PFSK-1 (cell line): ENCODE measurements at regions not wholly inside any gene's neighbourhood (a gene's known extent, or its start where the extent isn't known, plus 50 kb on each side); places are given as distances from the start of the nearest gene placed in this dataset.

Experiments used
- FOXP2 ChIP-seq: optimal IDR thresholded peaks from 2 replicates; pipeline ENCODE3; 2011; ENCODE audit warnings: borderline replicate concordance, control low read depth, inconsistent platforms; ENCODE audit not compliant: insufficient read depth; ENCODE audit errors: extremely low read length, extremely low read depth
- POLR2AphosphoS5 ChIP-seq: IDR thresholded peaks from 2 replicates; pipeline ENCODE4 v1.6.1; 2012; ENCODE audit warnings: low read depth, mild to moderate bottlenecking, control low read depth, low read length, moderate library complexity
- SIN3A ChIP-seq: IDR thresholded peaks from 2 replicates; pipeline ENCODE4 v1.6.1; 2012; ENCODE audit warnings: mild to moderate bottlenecking, low read length, moderate library complexity, borderline replicate concordance; ENCODE audit not compliant: insufficient read depth
- TAF1 ChIP-seq: IDR thresholded peaks from 2 replicates; pipeline ENCODE4 v1.6.1; 2012; ENCODE audit warnings: low read length, control low read depth, borderline replicate concordance; ENCODE audit not compliant: insufficient read depth
- TF ChIP-seq, protein P1 (sequence below), 2 experiments: IDR thresholded peaks; 2 replicates each; pipeline versions ENCODE4 v1.6.1 to v1.8.0; 2011 to 2012; ENCODE audit warnings: low read depth in 2 of 2, low read length in 2 of 2, control low read depth in 1 of 2, inconsistent platforms in 1 of 2, mild to moderate bottlenecking in 1 of 2, moderate library complexity in 1 of 2; ENCODE audit not compliant: insufficient read depth in 1 of 2

GRCh38 chr13:107712145-107712860 is 503.0 kb downstream of the LIG4 start:
- TF ChIP-seq POLR2AphosphoS5 (no peak), FOXP2 (no peak), TAF1 (no peak), SIN3A (no peak)
- TF ChIP-seq, protein P1, sequence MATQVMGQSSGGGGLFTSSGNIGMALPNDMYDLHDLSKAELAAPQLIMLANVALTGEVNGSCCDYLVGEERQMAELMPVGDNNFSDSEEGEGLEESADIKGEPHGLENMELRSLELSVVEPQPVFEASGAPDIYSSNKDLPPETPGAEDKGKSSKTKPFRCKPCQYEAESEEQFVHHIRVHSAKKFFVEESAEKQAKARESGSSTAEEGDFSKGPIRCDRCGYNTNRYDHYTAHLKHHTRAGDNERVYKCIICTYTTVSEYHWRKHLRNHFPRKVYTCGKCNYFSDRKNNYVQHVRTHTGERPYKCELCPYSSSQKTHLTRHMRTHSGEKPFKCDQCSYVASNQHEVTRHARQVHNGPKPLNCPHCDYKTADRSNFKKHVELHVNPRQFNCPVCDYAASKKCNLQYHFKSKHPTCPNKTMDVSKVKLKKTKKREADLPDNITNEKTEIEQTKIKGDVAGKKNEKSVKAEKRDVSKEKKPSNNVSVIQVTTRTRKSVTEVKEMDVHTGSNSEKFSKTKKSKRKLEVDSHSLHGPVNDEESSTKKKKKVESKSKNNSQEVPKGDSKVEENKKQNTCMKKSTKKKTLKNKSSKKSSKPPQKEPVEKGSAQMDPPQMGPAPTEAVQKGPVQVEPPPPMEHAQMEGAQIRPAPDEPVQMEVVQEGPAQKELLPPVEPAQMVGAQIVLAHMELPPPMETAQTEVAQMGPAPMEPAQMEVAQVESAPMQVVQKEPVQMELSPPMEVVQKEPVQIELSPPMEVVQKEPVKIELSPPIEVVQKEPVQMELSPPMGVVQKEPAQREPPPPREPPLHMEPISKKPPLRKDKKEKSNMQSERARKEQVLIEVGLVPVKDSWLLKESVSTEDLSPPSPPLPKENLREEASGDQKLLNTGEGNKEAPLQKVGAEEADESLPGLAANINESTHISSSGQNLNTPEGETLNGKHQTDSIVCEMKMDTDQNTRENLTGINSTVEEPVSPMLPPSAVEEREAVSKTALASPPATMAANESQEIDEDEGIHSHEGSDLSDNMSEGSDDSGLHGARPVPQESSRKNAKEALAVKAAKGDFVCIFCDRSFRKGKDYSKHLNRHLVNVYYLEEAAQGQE (IDR thresholded peaks at IDR 0.05; ENCODE audit: insufficient read depth in 1 of 2, low read depth in 2 of 2, low read length in 2 of 2), result no peak

- TF ChIP-seq, protein P1 (IDR thresholded peaks at IDR 0.05; ENCODE audit: insufficient read depth in 1 of 2, low read depth in 2 of 2, low read length in 2 of 2), result no peak
- TF ChIP-seq POLR2AphosphoS5, result no peak
- no peak for TF ChIP-seq SIN3A
- TF ChIP-seq FOXP2, result no peak
- no peak for TF ChIP-seq TAF1
Measured at GRCh38 chr13:107690181-107690580, 525.2 kb downstream of the LIG4 start.

- TF ChIP-seq TAF1, result no peak
- TF ChIP-seq, protein P1 (IDR thresholded peaks at IDR 0.05; ENCODE audit: insufficient read depth in 1 of 2, low read depth in 2 of 2, low read length in 2 of 2), result no peak
- TF ChIP-seq FOXP2, result no peak
- TF ChIP-seq POLR2AphosphoS5, result no peak
- TF ChIP-seq SIN3A, result no peak
Measured at GRCh38 chr13:107685876-107686275, 529.5 kb downstream of the LIG4 start.

DNA sequence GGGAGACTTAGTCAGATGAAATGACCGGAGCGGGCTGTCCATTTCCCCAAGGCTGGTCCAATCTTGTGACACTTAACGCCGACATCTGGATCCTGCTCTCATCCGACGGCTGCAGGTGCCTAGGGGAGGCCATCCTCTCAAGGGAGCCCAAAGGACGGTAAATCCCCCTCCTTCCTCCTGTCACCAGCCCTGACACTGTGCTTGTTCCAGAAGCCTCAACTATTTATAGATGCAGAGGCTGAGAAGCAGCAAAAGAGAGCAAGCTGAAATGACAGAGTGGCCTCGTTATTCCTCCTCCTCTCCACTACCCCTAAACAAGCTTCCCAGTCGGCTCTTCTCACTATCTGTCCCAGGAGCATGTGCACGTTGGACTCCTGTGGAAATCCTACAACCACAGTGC is 533.7 kb downstream of the LIG4 start:
- TF ChIP-seq, protein P1 (IDR thresholded peaks at IDR 0.05; ENCODE audit: insufficient read depth in 1 of 2, low read depth in 2 of 2, low read length in 2 of 2), result no peak
- no peak for TF ChIP-seq SIN3A
- TF ChIP-seq TAF1, result no peak
- TF ChIP-seq POLR2AphosphoS5, result no peak
- no peak for TF ChIP-seq FOXP2
